Lung (tissue), 11 donors: ENCODE measurements at regions not wholly inside any gene's neighbourhood (a gene's known extent, or its start where the extent isn't known, plus 50 kb on each side); places are given as distances from the start of the nearest gene placed in this dataset.
A peak's percentile ranks its signal among the peaks of the same experiment; 100 is the strongest.

Experiments
- ATAC-seq: fragments of 200-7000 bp; cut with Tn5 transposase; one replicate; pipeline ENCODE4 v1.9.1; 2020; ENCODE audit warnings: moderate number of reproducible peaks; ENCODE audit not compliant: insufficient read depth, low FRiP score
- DNase-seq, 3 donors: peaks; one replicate each; pipeline ENCODE4 v3.0.0-alpha.2; 2013 to 2017
- H3K27ac ChIP-seq, 2 donors: one replicate each; pipeline ENCODE4 v1.5.1; 2013; ENCODE audit warnings: mild to moderate bottlenecking in 2 of 2, moderate library complexity in 2 of 2, control low read depth in 1 of 2, inconsistent platforms in 1 of 2, low read depth in 1 of 2, low read length in 1 of 2
- H3K27me3 ChIP-seq, 3 donors: one replicate each; pipeline ENCODE4 v1.5.1; 2013; ENCODE audit warnings: low read length in 2 of 3; ENCODE audit not compliant: control insufficient read depth in 3 of 3, insufficient read depth in 3 of 3
- H3K36me3 ChIP-seq, 4 donors: one replicate each; pipeline ENCODE4 v1.5.1; 2013; ENCODE audit warnings: low read length in 4 of 4, mild to moderate bottlenecking in 1 of 4, moderate library complexity in 1 of 4; ENCODE audit not compliant: control insufficient read depth in 4 of 4, insufficient read depth in 4 of 4
- H3K4me1 ChIP-seq, 5 donors: one replicate each; pipeline ENCODE4 v1.5.1; 2013; ENCODE audit warnings: low read length in 5 of 5, mild to moderate bottlenecking in 2 of 5, moderate library complexity in 1 of 5; ENCODE audit not compliant: control insufficient read depth in 5 of 5, insufficient read depth in 5 of 5
- H3K4me3 ChIP-seq: one replicate; pipeline ENCODE4 v1.5.1; 2013; ENCODE audit warnings: mild to moderate bottlenecking, control low read depth, moderate library complexity
- H3K9ac ChIP-seq, 2 donors: one replicate each; pipeline ENCODE4 v1.5.1; 2013; ENCODE audit warnings: low read length in 2 of 2, control low read depth in 1 of 2; ENCODE audit not compliant: insufficient read depth in 1 of 2
- H3K9me3 ChIP-seq, 4 donors: one replicate each; pipeline ENCODE4 v1.5.1; 2013; ENCODE audit warnings: low read length in 3 of 4, mild to moderate bottlenecking in 1 of 4, moderate library complexity in 1 of 4; ENCODE audit not compliant: control insufficient read depth in 4 of 4, insufficient read depth in 3 of 4
- CTCF ChIP-seq: IDR thresholded peaks from 2 replicates; pipeline ENCODE4 v1.5.1; 2012; ENCODE audit warnings: mild to moderate bottlenecking; ENCODE audit errors: control extremely low read depth, extremely low read depth
- WGBS, 2 donors: extraction: QIAGEN DNeasy Blood & Tissue Kit; methylation state at CpG; one replicate each; pipeline ENCODE4 v1.1.7; 2013; 5-methylcytosine and 5-hydroxymethylcytosine counted together
- donor health status: control.
- donor health status: control.
- donor health status: Bipolar disorder and iron deficiency.
- donor health status: healthy.
- donor health status: DM: yes; HTN: yes; CAD: no.

- Histone ChIP-seq H3K9ac (no peak overlapping the region), H3K4me1 (peaks cover 0 to 14% (median 0%) of the 10 kb centered on the region in 5 donors), H3K27ac (peak overlapping the region in 1 of 2 donors; percentile 59), H3K27me3 (no peaks in the 10 kb centered on the region), H3K36me3 (no peaks in the 10 kb centered on the region), H3K9me3 (no peaks in the 10 kb centered on the region), H3K4me3 (no peak overlapping the region)
- TF ChIP-seq CTCF, result no peak
- 71 to 76% methylated on average over 2 of the region's 2 CpGs for WGBS, 2 donors
- ATAC-seq (no peak), DNase-seq (no peak)
Measured at GRCh38 chr2:41597680-41598079, 450.1 kb upstream of the PKDCC start.

- Histone ChIP-seq H3K27ac (peak overlapping the region in 1 of 2 donors; percentile 60), H3K4me3 (no peak overlapping the region), H3K9me3 (no peaks in the 10 kb centered on the region), H3K36me3 (no peaks in the 10 kb centered on the region), H3K9ac (no peak overlapping the region), H3K27me3 (no peaks in the 10 kb centered on the region), H3K4me1 (peaks cover 0 to 14% (median 0%) of the 10 kb centered on the region in 5 donors)
- ATAC-seq, result peak; percentile 48
- 55 to 72% methylated on average over 5 of the region's 5 CpGs for WGBS, 2 donors
- TF ChIP-seq CTCF, result no peak
- DNase-seq, result peak in 2 of 3 donors; percentile 12 to 15
Measured at GRCh38 chr2:41598161-41598894, 449.5 kb upstream of the PKDCC start.

- TF ChIP-seq CTCF, result no peak
- Histone ChIP-seq H3K36me3 (no peaks in the 10 kb centered on the region), H3K9me3 (no peaks in the 10 kb centered on the region), H3K4me1 (peaks cover 0 to 14% (median 0%) of the 10 kb centered on the region in 5 donors), H3K4me3 (no peak overlapping the region), H3K27me3 (no peaks in the 10 kb centered on the region), H3K9ac (no peak overlapping the region), H3K27ac (no peak overlapping the region)
- no peak for DNase-seq
- ATAC-seq, result no peak
Measured at GRCh38 chr2:41600460-41600859, 447.4 kb upstream of the PKDCC start.

- H3K9ac ChIP-seq, result no peak overlapping the region
- H3K27me3 ChIP-seq, result no peaks in the 10 kb centered on the region
- DNase-seq, result no peak
- no peak for ATAC-seq
- no peaks in the 10 kb centered on the region for H3K36me3 ChIP-seq
- WGBS, 2 donors, result 72 to 92% methylated on average over 2 of the region's 2 CpGs
- no peak overlapping the region for H3K4me3 ChIP-seq
- H3K4me1 ChIP-seq, result peaks cover 0 to 14% (median 0%) of the 10 kb centered on the region in 5 donors
- no peak overlapping the region for H3K27ac ChIP-seq
- TF ChIP-seq CTCF, result no peak
- H3K9me3 ChIP-seq, result no peaks in the 10 kb centered on the region
Measured at GRCh38 chr2:41602341-41602740, 445.5 kb upstream of the PKDCC start.
